K562 (cell line): ENCODE measurements at regions not wholly inside any gene's neighbourhood (a gene's known extent, or its start where the extent isn't known, plus 50 kb on each side); places are given as distances from the start of the nearest gene placed in this dataset.

ENCODE experiments used
- BHLHE40 ChIP-seq: IDR thresholded peaks from 2 replicates; pipeline ENCODE4 v1.6.1; 2011; ENCODE audit warnings: low read length, improper control_type of control experiment
- HMG20A ChIP-seq: fragments of 450-650 bp; formaldehyde crosslinking; conservative IDR thresholded peaks from 2 replicates; pipeline ENCODE4 v1.4.0; 2020; ENCODE audit warnings: mild to moderate bottlenecking, mixed read lengths
- HOMEZ ChIP-seq: fragments of 250-450 bp; sonication (Bioruptor Pico); IDR thresholded peaks from 2 replicates; pipeline ENCODE4 v1.4.0; 2020; ENCODE audit warnings: mild to moderate bottlenecking, moderate library complexity
- SMAD1 ChIP-seq: fragments of 150-350 bp; IDR thresholded peaks from 2 replicates; pipeline ENCODE4 v1.6.1; 2014; ENCODE audit warnings: low read length, low read depth; ENCODE audit not compliant: partially characterized antibody
- SMAD3 ChIP-seq: fragments of 450-650 bp; formaldehyde crosslinking; conservative IDR thresholded peaks from 2 replicates; pipeline ENCODE4 v1.4.0; 2020; ENCODE audit warnings: mild to moderate bottlenecking

GRCh38 chr18:78701771-78702396 lies 277.7 kb upstream of the SALL3 start:
- no peak for TF ChIP-seq SMAD3 (CRISPR knock-in tag)
- no peak for TF ChIP-seq HMG20A (CRISPR knock-in tag)
- no peak for TF ChIP-seq BHLHE40
- TF ChIP-seq HOMEZ (CRISPR knock-in tag), result no peak
- no peak for TF ChIP-seq SMAD1
